GM23248 (cell line): ENCODE measurements at regions not wholly inside any gene's neighbourhood (a gene's known extent, or its start where the extent isn't known, plus 50 kb on each side); places are given as distances from the start of the nearest gene placed in this dataset.
"Not testable (repeated sequence)": the region's sequence is repeated elsewhere in the genome, so short reads cannot be mapped to it uniquely, and the experiment has no call there.

Experiments
- DNase-seq: peaks from one replicate; pipeline ENCODE4 v3.0.0-alpha.2; 2015
- H2AFZ ChIP-seq: fragments of 200-600 bp; sonication (generic); 2 replicates; pipeline ENCODE4 v1.6.1; 2016; ENCODE audit warnings: antibody characterized with exemption
- H3F3A ChIP-seq: fragments of 200-600 bp; sonication (generic); 2 replicates; pipeline ENCODE4 v1.6.1; 2016; ENCODE audit warnings: mild to moderate bottlenecking, antibody characterized with exemption, mixed run types; ENCODE audit not compliant: insufficient read depth
- H3K27ac ChIP-seq: fragments of 200-600 bp; sonication (generic); 2 replicates; pipeline ENCODE4 v1.5.1; 2016; ENCODE audit warnings: mild to moderate bottlenecking
- H3K27me3 ChIP-seq: fragments of 200-600 bp; sonication (generic); replicated peaks from 2 replicates; pipeline ENCODE4 v1.6.1; 2016; ENCODE audit warnings: mild to moderate bottlenecking; ENCODE audit not compliant: insufficient read depth
- H3K36me3 ChIP-seq: fragments of 200-600 bp; sonication (generic); 2 replicates; pipeline ENCODE4 v1.6.1; 2016; ENCODE audit warnings: low read depth, mild to moderate bottlenecking
- H3K4me1 ChIP-seq: fragments of 200-600 bp; sonication (generic); 2 replicates; pipeline ENCODE4 v1.6.1; 2016; ENCODE audit warnings: mild to moderate bottlenecking; ENCODE audit not compliant: insufficient read depth
- H3K4me2 ChIP-seq: fragments of 200-600 bp; sonication (generic); one replicate; pipeline ENCODE4 v1.6.1; 2016; ENCODE audit warnings: mild to moderate bottlenecking; ENCODE audit not compliant: unreplicated experiment
- H3K4me3 ChIP-seq: fragments of 200-600 bp; sonication (generic); 2 replicates; pipeline ENCODE4 v1.5.1; 2016; ENCODE audit warnings: mild to moderate bottlenecking
- H3K79me2 ChIP-seq: fragments of 200-600 bp; sonication (generic); 2 replicates; pipeline ENCODE4 v1.6.1; 2016; ENCODE audit warnings: mild to moderate bottlenecking; ENCODE audit not compliant: insufficient read depth
- H3K9ac ChIP-seq: fragments of 200-600 bp; sonication (generic); 2 replicates; pipeline ENCODE4 v1.6.1; 2016; ENCODE audit warnings: mild to moderate bottlenecking
- H3K9me2 ChIP-seq: fragments of 200-600 bp; sonication (generic); 2 replicates; pipeline ENCODE4 v1.6.1; 2016; ENCODE audit warnings: mixed run types, mild to moderate bottlenecking, moderate library complexity; ENCODE audit not compliant: insufficient read depth
- H3K9me3 ChIP-seq: fragments of 200-600 bp; sonication (generic); one replicate; pipeline ENCODE4 v1.6.1; 2017; ENCODE audit warnings: low read depth
- H4K20me1 ChIP-seq: fragments of 200-600 bp; sonication (generic); 2 replicates; pipeline ENCODE4 v1.6.0; 2016; ENCODE audit not compliant: insufficient read depth
- EZH2 ChIP-seq: fragments of 200-600 bp; sonication (generic); IDR thresholded peaks from 2 replicates; pipeline ENCODE4 v1.6.1; 2018; ENCODE audit warnings: antibody characterized with exemption, mild to moderate bottlenecking; ENCODE audit not compliant: insufficient read depth, poor library complexity, severe bottlenecking
- EZH2phosphoT487 ChIP-seq: fragments of 200-600 bp; sonication (generic); IDR thresholded peaks from 2 replicates; pipeline ENCODE4 v1.6.1; 2018; ENCODE audit warnings: antibody characterized with exemption, moderate library complexity, mild to moderate bottlenecking, low read depth; ENCODE audit not compliant: insufficient read depth
- WGBS, 2 experiments: methylation state at CpG; one replicate each; pipeline ENCODE4 v1.1.6; 2015 to 2017; ENCODE audit warnings: low lambda C conversion rate in 2 of 2, low coverage in 1 of 2; ENCODE audit errors: missing lambda C conversion rate in 2 of 2; 5-methylcytosine and 5-hydroxymethylcytosine counted together
- in situ Hi-C: fragments of 300-500 bp; cut with MboI; formaldehyde crosslinking; loops from 2 replicates; pipeline ENCODE4 v1.15.0; 2020

- in situ Hi-C loops: no loop called here
- no peak overlapping the region for H3K27ac ChIP-seq
- H3F3A ChIP-seq: no peaks in the 10 kb centered on the region
- no peaks in the 10 kb centered on the region for H4K20me1 ChIP-seq
- no peak overlapping the region for H3K4me3 ChIP-seq
- no peak overlapping the region for H3K9ac ChIP-seq
- H3K4me1 ChIP-seq: no peaks in the 10 kb centered on the region
- no peaks in the 10 kb centered on the region for H3K79me2 ChIP-seq
- 25 to 28% methylated on average over 3 of the region's 3 CpGs for WGBS, 2 experiments
- no peaks in the 10 kb centered on the region for H3K27me3 ChIP-seq
- peak; percentile 15 for DNase-seq
- TF ChIP-seq EZH2: no peak
- no peak for TF ChIP-seq EZH2phosphoT487
- H3K4me2 ChIP-seq: no peak overlapping the region
- H3K36me3 ChIP-seq: no peaks in the 10 kb centered on the region
- no peaks in the 10 kb centered on the region for H3K9me2 ChIP-seq
- H2AFZ ChIP-seq: no peak overlapping the region
- no peaks in the 10 kb centered on the region for H3K9me3 ChIP-seq
These were observed 562.5 kb upstream of the FAM98A start for GRCh38 chr2:34161549-34161948.

GRCh38 chr2:34159901-34160300, 560.8 kb upstream of the FAM98A start:
- Histone ChIP-seq H3K79me2 (no peaks in the 10 kb centered on the region), H3K4me1 (no peaks in the 10 kb centered on the region), H3K9ac (no peak overlapping the region), H2AFZ (no peak overlapping the region), H3K27me3 (no peaks in the 10 kb centered on the region), H3K4me2 (no peak overlapping the region), H3K36me3 (no peaks in the 10 kb centered on the region), H3K9me2 (no peaks in the 10 kb centered on the region), H3K4me3 (no peak overlapping the region), H3F3A (no peaks in the 10 kb centered on the region), H3K9me3 (no peaks in the 10 kb centered on the region), H4K20me1 (no peaks in the 10 kb centered on the region; the same call in 1 of the 2 replicates), H3K27ac (no peak overlapping the region)
- DNase-seq: no peak
- in situ Hi-C loops: no loop called here
- TF ChIP-seq EZH2phosphoT487 (no peak), EZH2 (no peak)
- 15 to 17% methylated on average over 2 of the region's 2 CpGs for WGBS, 2 experiments

GRCh38 chr2:34153484-34153883, 554.4 kb upstream of the FAM98A start:
- H3F3A ChIP-seq: no peaks in the 10 kb centered on the region
- no peaks in the 10 kb centered on the region; the same call in 1 of the 2 replicates for H4K20me1 ChIP-seq
- no peak overlapping the region for H3K27ac ChIP-seq
- H3K4me1 ChIP-seq: no peaks in the 10 kb centered on the region
- no peak overlapping the region for H2AFZ ChIP-seq
- H3K36me3 ChIP-seq: no peaks in the 10 kb centered on the region
- H3K9ac ChIP-seq: no peak overlapping the region
- no peak for DNase-seq
- H3K79me2 ChIP-seq: no peaks in the 10 kb centered on the region
- H3K4me3 ChIP-seq: no peak overlapping the region
- in situ Hi-C loops: no loop called here
- no peaks in the 10 kb centered on the region for H3K9me2 ChIP-seq
- H3K9me3 ChIP-seq: no peaks in the 10 kb centered on the region
- H3K27me3 ChIP-seq: no peaks in the 10 kb centered on the region
- no peak overlapping the region for H3K4me2 ChIP-seq
- 10 to 25% methylated on average over 1 of the region's 1 CpG for WGBS, 2 experiments
- no peak for TF ChIP-seq EZH2phosphoT487
- TF ChIP-seq EZH2: no peak

GRCh38 chr2:34147780-34148179, 548.7 kb upstream of the FAM98A start:
- WGBS, 2 experiments: 36 to 52% methylated on average over 8 of the region's 8 CpGs
- no peaks in the 10 kb centered on the region for H3K4me1 ChIP-seq
- DNase-seq: no peak
- H3F3A ChIP-seq: no peaks in the 10 kb centered on the region
- no peaks in the 10 kb centered on the region for H3K9me2 ChIP-seq
- no peaks in the 10 kb centered on the region for H3K9me3 ChIP-seq
- H3K79me2 ChIP-seq: no peaks in the 10 kb centered on the region
- H3K4me2 ChIP-seq: no peak overlapping the region
- H2AFZ ChIP-seq: no peak overlapping the region
- TF ChIP-seq EZH2phosphoT487: no peak
- no peak for TF ChIP-seq EZH2
- H3K27me3 ChIP-seq: no peaks in the 10 kb centered on the region
- no peaks in the 10 kb centered on the region for H4K20me1 ChIP-seq
- no peaks in the 10 kb centered on the region for H3K36me3 ChIP-seq
- H3K4me3 ChIP-seq: no peak overlapping the region
- in situ Hi-C loops: no loop called here
- no peak overlapping the region for H3K9ac ChIP-seq
- H3K27ac ChIP-seq: no peak overlapping the region

GRCh38 chr2:34143149-34143548, 544.0 kb upstream of the FAM98A start:
- no peaks in the 10 kb centered on the region for H3K79me2 ChIP-seq
- H3K9me3 ChIP-seq: no peaks in the 10 kb centered on the region
- no peaks in the 10 kb centered on the region for H3K36me3 ChIP-seq
- H3K4me3 ChIP-seq: no peak overlapping the region
- in situ Hi-C loops: no loop called here
- WGBS, 2 experiments: 9 to 12% methylated on average over 1 of the region's 1 CpG
- H3K4me2 ChIP-seq: no peak overlapping the region
- no peaks in the 10 kb centered on the region for H3K9me2 ChIP-seq
- H3K4me1 ChIP-seq: no peaks in the 10 kb centered on the region
- no peak overlapping the region for H3K27ac ChIP-seq
- H3F3A ChIP-seq: no peaks in the 10 kb centered on the region
- TF ChIP-seq EZH2phosphoT487 (no peak), EZH2 (no peak)
- no peak overlapping the region for H2AFZ ChIP-seq
- no peak for DNase-seq
- no peak overlapping the region for H3K9ac ChIP-seq
- no peaks in the 10 kb centered on the region for H3K27me3 ChIP-seq
- no peaks in the 10 kb centered on the region for H4K20me1 ChIP-seq

GRCh38 chr2:34142531-34143008, 543.5 kb upstream of the FAM98A start:
- H3K27ac ChIP-seq, H4K20me1 ChIP-seq, H3K79me2 ChIP-seq, H3K4me3 ChIP-seq, H3K9me3 ChIP-seq, H3K9me2 ChIP-seq, H3K27me3 ChIP-seq, H2AFZ ChIP-seq, H3K9ac ChIP-seq, H3K4me2 ChIP-seq, H3F3A ChIP-seq, H3K4me1 ChIP-seq, DNase-seq, in situ Hi-C loops, H3K36me3 ChIP-seq: not testable (repeated sequence)
- WGBS, 2 experiments: 60 to 62% methylated on average over 10 to 18 of the region's 18 CpGs

GRCh38 chr2:34133065-34133464, 534.0 kb upstream of the FAM98A start:
- H4K20me1 ChIP-seq, H3K9ac ChIP-seq, H3K9me3 ChIP-seq, H3K27ac ChIP-seq, H3K79me2 ChIP-seq, DNase-seq, H3K9me2 ChIP-seq, H3F3A ChIP-seq, H3K4me3 ChIP-seq, H3K27me3 ChIP-seq, H2AFZ ChIP-seq, H3K4me1 ChIP-seq, H3K4me2 ChIP-seq, in situ Hi-C loops, H3K36me3 ChIP-seq: not testable (repeated sequence)
- 66 to 73% methylated on average over 7 to 24 of the region's 24 CpGs for WGBS, 2 experiments
